ENCODE measurements at regions not wholly inside any gene's neighbourhood (a gene's known extent, or its start where the extent isn't known, plus 50 kb on each side); places are given as distances from the start of the nearest gene placed in this dataset.
A peak's percentile ranks its signal among the peaks of the same experiment; 100 is the strongest.
"Not testable (repeated sequence)": the region's sequence is repeated elsewhere in the genome, so short reads cannot be mapped to it uniquely, and the experiment has no call there.

GRCh38 chr2:16728351-16729136 is 62.9 kb upstream of the CYRIA start:
- Mint-ChIP-seq H3K9me3 (no peaks in the 10 kb centered on the region), H3K36me3 (ENCODE audit: low read depth) (peaks cover 2% of the 10 kb centered on the region), H3K4me1 (ENCODE audit: low read depth) (peaks cover 9% of the 10 kb centered on the region), H3K27me3 (ENCODE audit: low read depth) (peaks cover 2% of the 10 kb centered on the region), H3K27ac (peak overlapping the region; percentile 0), H3K4me3 (no peak overlapping the region)
- DNase-seq (ENCODE audit: low spot score), result no peak

DNA sequence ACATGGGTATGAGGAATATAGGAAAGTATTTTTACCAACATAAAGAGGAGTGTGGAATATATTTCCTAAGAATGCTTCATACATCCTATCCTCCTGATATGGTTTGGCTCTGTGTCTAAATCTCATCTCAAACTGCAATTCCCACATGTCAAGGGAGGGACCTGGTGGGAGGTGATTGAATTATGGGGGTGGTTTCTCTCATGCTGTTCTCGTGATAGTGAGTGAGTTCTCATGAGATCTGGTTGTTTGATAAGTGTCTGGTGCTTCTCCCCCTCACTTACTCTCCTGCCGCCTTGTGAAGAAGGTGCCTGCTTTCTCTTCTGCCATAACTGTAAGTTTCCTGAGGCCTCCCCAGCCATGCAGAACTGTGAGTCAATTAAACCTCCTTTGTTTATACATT is 62.2 kb upstream of the CYRIA start:
- not testable (repeated sequence) for H3K4me1 Mint-ChIP-seq (ENCODE audit: low read depth); H3K27ac Mint-ChIP-seq; H3K36me3 Mint-ChIP-seq (ENCODE audit: low read depth); H3K4me3 Mint-ChIP-seq; H3K27me3 Mint-ChIP-seq (ENCODE audit: low read depth); DNase-seq (ENCODE audit: low spot score); H3K9me3 Mint-ChIP-seq

- peaks cover 2% of the 10 kb centered on the region for H3K27me3 Mint-ChIP-seq (ENCODE audit: low read depth)
- no peak overlapping the region for H3K4me3 Mint-ChIP-seq
- no peak overlapping the region for H3K27ac Mint-ChIP-seq
- H3K36me3 Mint-ChIP-seq (ENCODE audit: low read depth), result peaks cover 2% of the 10 kb centered on the region
- peaks cover 9% of the 10 kb centered on the region for H3K4me1 Mint-ChIP-seq (ENCODE audit: low read depth)
- H3K9me3 Mint-ChIP-seq, result no peaks in the 10 kb centered on the region
- no peak for DNase-seq (ENCODE audit: low spot score)
Measured at GRCh38 chr2:16727256-16727655, 61.6 kb upstream of the CYRIA start.

DNA sequence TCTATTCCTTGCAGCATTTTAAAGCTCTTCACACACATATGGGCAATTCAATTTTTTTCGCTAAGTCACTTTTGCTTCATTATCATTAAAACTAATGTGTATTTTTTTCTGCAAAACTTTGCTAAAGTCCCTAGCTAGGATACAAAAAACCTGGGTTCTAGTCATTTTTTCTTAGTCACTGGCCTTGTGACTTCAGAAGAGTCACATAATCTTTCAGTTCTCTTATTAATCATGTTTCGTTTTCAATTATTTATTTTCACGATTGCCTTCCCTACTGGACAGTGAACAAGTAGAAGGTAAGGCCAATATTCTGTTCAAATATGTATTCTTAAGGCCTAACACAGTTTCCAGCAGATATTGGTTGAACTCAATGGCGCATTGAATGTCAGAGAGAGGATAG is 60.9 kb upstream of the CYRIA start:
- no peak for DNase-seq (ENCODE audit: low spot score)
- H3K36me3 Mint-ChIP-seq (ENCODE audit: low read depth), result peaks cover 2% of the 10 kb centered on the region
- H3K4me3 Mint-ChIP-seq, result no peak overlapping the region
- peaks cover 9% of the 10 kb centered on the region for H3K4me1 Mint-ChIP-seq (ENCODE audit: low read depth)
- H3K9me3 Mint-ChIP-seq, result no peaks in the 10 kb centered on the region
- no peak overlapping the region for H3K27ac Mint-ChIP-seq
- peaks cover 2% of the 10 kb centered on the region for H3K27me3 Mint-ChIP-seq (ENCODE audit: low read depth)

- no peaks in the 10 kb centered on the region for H3K27me3 Mint-ChIP-seq (ENCODE audit: low read depth)
- peaks cover 2% of the 10 kb centered on the region for H3K36me3 Mint-ChIP-seq (ENCODE audit: low read depth)
- no peak for DNase-seq (ENCODE audit: low spot score)
- peaks cover 9% of the 10 kb centered on the region for H3K4me1 Mint-ChIP-seq (ENCODE audit: low read depth)
- H3K4me3 Mint-ChIP-seq, result no peak overlapping the region
- no peaks in the 10 kb centered on the region for H3K9me3 Mint-ChIP-seq
- no peak overlapping the region for H3K27ac Mint-ChIP-seq
Measured at GRCh38 chr2:16726147-16726546, 60.5 kb upstream of the CYRIA start.

GRCh38 chr2:16725549-16725948 is 59.9 kb upstream of the CYRIA start:
- H3K4me3 Mint-ChIP-seq, result no peak overlapping the region
- peaks cover 9% of the 10 kb centered on the region for H3K4me1 Mint-ChIP-seq (ENCODE audit: low read depth)
- H3K27me3 Mint-ChIP-seq (ENCODE audit: low read depth), result no peaks in the 10 kb centered on the region
- DNase-seq (ENCODE audit: low spot score), result peak; percentile 48
- H3K9me3 Mint-ChIP-seq, result no peaks in the 10 kb centered on the region
- H3K27ac Mint-ChIP-seq, result no peak overlapping the region
- H3K36me3 Mint-ChIP-seq (ENCODE audit: low read depth), result peaks cover 2% of the 10 kb centered on the region

- Mint-ChIP-seq H3K36me3 (ENCODE audit: low read depth) (peaks cover 2% of the 10 kb centered on the region), H3K9me3 (no peaks in the 10 kb centered on the region), H3K27me3 (ENCODE audit: low read depth) (no peaks in the 10 kb centered on the region), H3K4me3 (no peak overlapping the region), H3K4me1 (ENCODE audit: low read depth) (peaks cover 2% of the 10 kb centered on the region), H3K27ac (no peak overlapping the region)
- no peak for DNase-seq (ENCODE audit: low spot score)
Measured at GRCh38 chr2:16722677-16723076, 57.0 kb upstream of the CYRIA start.

GRCh38 chr2:16722126-16722525 is 56.5 kb upstream of the CYRIA start:
- peaks cover 2% of the 10 kb centered on the region for H3K36me3 Mint-ChIP-seq (ENCODE audit: low read depth)
- no peaks in the 10 kb centered on the region for H3K27me3 Mint-ChIP-seq (ENCODE audit: low read depth)
- no peak overlapping the region for H3K4me3 Mint-ChIP-seq
- DNase-seq (ENCODE audit: low spot score), result no peak
- peaks cover 2% of the 10 kb centered on the region for H3K4me1 Mint-ChIP-seq (ENCODE audit: low read depth)
- H3K9me3 Mint-ChIP-seq, result no peaks in the 10 kb centered on the region
- H3K27ac Mint-ChIP-seq, result no peak overlapping the region

DNA sequence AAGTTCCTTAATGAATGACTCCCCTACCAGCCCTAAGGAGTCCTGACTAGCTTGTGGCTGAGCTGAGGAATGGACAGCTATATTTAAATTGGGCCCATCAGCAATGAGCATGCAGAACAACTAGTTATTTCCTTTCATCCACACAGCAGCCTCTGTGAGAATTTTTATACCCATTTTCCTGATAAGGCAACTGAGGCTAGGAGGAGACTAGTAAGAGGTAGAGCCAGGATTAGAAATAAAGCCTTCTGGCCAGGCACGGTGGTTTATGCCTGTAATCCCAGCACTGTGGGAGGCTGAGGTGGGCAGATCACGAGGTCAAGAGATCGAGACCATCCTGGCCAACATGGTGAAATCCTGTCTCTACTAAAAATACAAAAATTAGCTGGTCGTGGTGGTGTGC is 55.9 kb upstream of the CYRIA start:
- not testable (repeated sequence) for DNase-seq (ENCODE audit: low spot score); H3K4me3 Mint-ChIP-seq; H3K27me3 Mint-ChIP-seq (ENCODE audit: low read depth); H3K4me1 Mint-ChIP-seq (ENCODE audit: low read depth); H3K27ac Mint-ChIP-seq; H3K9me3 Mint-ChIP-seq; H3K36me3 Mint-ChIP-seq (ENCODE audit: low read depth)

DNA sequence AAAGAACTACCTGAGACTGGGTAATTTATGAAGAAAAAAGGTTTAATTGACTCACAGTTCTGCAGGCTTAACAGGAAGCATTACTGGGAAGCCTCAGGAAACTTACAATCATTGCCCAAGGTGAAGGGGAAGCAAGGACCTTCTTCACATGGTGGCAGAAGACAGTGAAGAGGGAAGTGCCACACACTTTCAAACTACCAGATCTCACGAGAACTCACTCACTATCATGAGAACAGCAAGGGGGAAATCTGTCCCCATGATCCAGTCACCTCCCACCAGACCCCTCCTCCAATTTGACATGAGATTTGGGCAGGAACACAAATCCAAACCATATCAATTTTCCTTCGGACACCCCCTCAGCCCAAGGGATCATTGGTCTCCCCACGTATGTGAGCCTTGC is 55.1 kb upstream of the CYRIA start:
- H3K4me3 Mint-ChIP-seq; H3K27me3 Mint-ChIP-seq (ENCODE audit: low read depth); H3K27ac Mint-ChIP-seq; H3K4me1 Mint-ChIP-seq (ENCODE audit: low read depth); H3K9me3 Mint-ChIP-seq; H3K36me3 Mint-ChIP-seq (ENCODE audit: low read depth); DNase-seq (ENCODE audit: low spot score): not testable (repeated sequence)

DNA sequence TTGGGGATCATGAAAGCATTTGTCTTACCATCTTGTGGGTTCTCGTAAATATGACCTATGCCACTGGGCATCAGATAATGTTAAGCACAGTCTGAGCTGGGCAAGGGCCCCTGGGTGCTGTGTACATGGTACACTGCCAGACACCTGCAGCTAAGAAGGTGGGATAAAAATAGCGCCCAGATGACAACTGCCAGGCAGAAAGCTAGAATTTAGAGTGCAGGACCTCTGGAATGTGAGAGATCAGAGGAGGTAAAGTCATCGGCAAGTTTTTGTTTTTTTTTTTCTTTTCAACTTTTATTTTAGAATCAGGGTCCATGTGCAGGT is 53.8 kb upstream of the CYRIA start:
- no peak for DNase-seq (ENCODE audit: low spot score)
- no peak overlapping the region for H3K27ac Mint-ChIP-seq
- H3K36me3 Mint-ChIP-seq (ENCODE audit: low read depth), result no peaks in the 10 kb centered on the region
- H3K27me3 Mint-ChIP-seq (ENCODE audit: low read depth), result no peaks in the 10 kb centered on the region
- no peaks in the 10 kb centered on the region for H3K4me1 Mint-ChIP-seq (ENCODE audit: low read depth)
- no peaks in the 10 kb centered on the region for H3K9me3 Mint-ChIP-seq
- no peak overlapping the region for H3K4me3 Mint-ChIP-seq

DNA sequence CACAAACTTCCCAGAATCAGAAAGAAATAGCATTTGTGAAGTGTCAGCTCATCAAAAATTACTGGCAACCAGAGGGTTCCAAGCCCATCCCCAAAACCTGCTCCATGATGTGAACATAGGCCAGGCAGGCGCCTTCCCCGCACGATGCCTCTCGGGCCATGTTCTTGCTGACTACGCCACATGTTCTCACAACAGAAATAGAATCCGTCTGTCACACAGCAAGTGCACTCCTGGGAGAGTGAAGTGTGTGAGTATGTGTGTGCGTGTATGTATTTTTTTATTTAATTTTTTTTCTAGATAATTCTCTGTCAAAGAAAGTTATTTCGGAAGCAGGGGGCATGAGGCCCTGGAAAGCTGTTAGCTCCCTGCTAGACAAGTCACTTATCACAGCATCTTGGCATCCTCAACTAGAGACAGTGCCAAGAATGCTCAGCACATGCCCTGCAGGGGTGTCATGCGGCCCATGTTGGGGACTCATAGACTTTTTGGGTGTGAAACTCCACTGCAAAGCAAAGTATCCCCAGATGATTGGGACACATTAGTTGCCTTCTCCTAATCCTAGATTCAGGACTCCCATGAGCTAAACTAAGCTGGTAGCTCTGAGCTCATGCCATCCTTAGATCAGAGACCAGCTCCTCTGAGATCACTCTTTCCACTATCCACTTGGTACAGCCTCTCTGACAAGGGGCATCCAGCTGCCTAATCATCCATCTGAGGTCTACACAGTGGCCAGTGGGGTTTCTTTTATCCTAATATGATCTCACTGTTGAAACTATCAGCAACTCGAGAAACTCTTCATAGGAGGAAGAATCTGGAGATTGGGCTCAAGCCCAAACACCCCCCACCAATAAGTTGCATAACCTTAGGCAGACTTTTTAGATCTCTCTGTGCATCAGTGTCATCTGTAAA is 53.2 kb upstream of the CYRIA start:
- Mint-ChIP-seq H3K27me3 (ENCODE audit: low read depth) (no peaks in the 10 kb centered on the region), H3K27ac (no peak overlapping the region), H3K4me1 (ENCODE audit: low read depth) (no peaks in the 10 kb centered on the region), H3K36me3 (ENCODE audit: low read depth) (no peaks in the 10 kb centered on the region), H3K4me3 (no peak overlapping the region), H3K9me3 (no peaks in the 10 kb centered on the region)
- DNase-seq (ENCODE audit: low spot score), result no peak

- H3K36me3 Mint-ChIP-seq (ENCODE audit: low read depth), result no peaks in the 10 kb centered on the region
- DNase-seq (ENCODE audit: low spot score), result no peak
- H3K4me3 Mint-ChIP-seq, result no peak overlapping the region
- no peaks in the 10 kb centered on the region for H3K9me3 Mint-ChIP-seq
- no peak overlapping the region for H3K27ac Mint-ChIP-seq
- no peaks in the 10 kb centered on the region for H3K4me1 Mint-ChIP-seq (ENCODE audit: low read depth)
- H3K27me3 Mint-ChIP-seq (ENCODE audit: low read depth), result no peaks in the 10 kb centered on the region
Measured at GRCh38 chr2:16717477-16717876, 51.8 kb upstream of the CYRIA start.

- Mint-ChIP-seq H3K4me1 (ENCODE audit: low read depth) (no peaks in the 10 kb centered on the region), H3K4me3 (no peak overlapping the region), H3K9me3 (no peaks in the 10 kb centered on the region), H3K27ac (no peak overlapping the region), H3K27me3 (ENCODE audit: low read depth) (peaks cover 2% of the 10 kb centered on the region), H3K36me3 (ENCODE audit: low read depth) (no peaks in the 10 kb centered on the region)
- no peak for DNase-seq (ENCODE audit: low spot score)
Measured at GRCh38 chr2:16716944-16717343, 51.3 kb upstream of the CYRIA start.
